Endothelial cell of umbilical vein (primary cell): ENCODE measurements at regions not wholly inside any gene's neighbourhood (a gene's known extent, or its start where the extent isn't known, plus 50 kb on each side); places are given as distances from the start of the nearest gene placed in this dataset.

Experiments used
- BruUV-seq: library from RNA; stranded (reverse); fragments of 400-500 nt; replicated peaks from 2 replicates; lab custom pipeline; 2021; lab: Mats Ljungman, UMichigan
- CTCF ChIA-PET: fragments of 300-600, 350-600 bp; sonication (Branson Sonifier 250); formaldehyde crosslinking; loops from one replicate; lab custom pipeline; 2021; ENCODE audit warnings: antibody characterized with exemption, inconsistent platforms; lab: Charles Lee
- POLR2A ChIA-PET: fragments of 300-600, 350-600 bp; sonication (Branson Sonifier 250); formaldehyde crosslinking; loops from one replicate; lab custom pipeline; 2021; ENCODE audit warnings: antibody characterized with exemption, inconsistent platforms; lab: Charles Lee
- DNase-seq: peaks from one replicate; pipeline ENCODE4 v3.0.0-alpha.2; 2011; ENCODE audit warnings: low read depth, low spot score
- FAIRE-seq: peaks from 2 replicates; lab custom pipeline; 2011; peaks lifted over from hg19 to GRCh38; lab: Jason Lieb, UNC
- H2AFZ ChIP-seq: 2 replicates; pipeline ENCODE4 v1.6.0; 2012; ENCODE audit warnings: low read depth, low read length, control low read depth, inconsistent platforms
- H3K27ac ChIP-seq: 2 replicates; pipeline ENCODE4 v1.5.1; 2011; ENCODE audit warnings: low read depth, mild to moderate bottlenecking, control low read depth, low read length, moderate library complexity; ENCODE audit not compliant: insufficient read depth
- H3K27me3 ChIP-seq, 2 experiments: 2 replicates each; pipeline versions ENCODE4 v1.6.0 to v1.6.1; 2011; ENCODE audit warnings: low read length in 2 of 2, mixed read lengths in 1 of 2; ENCODE audit not compliant: control insufficient read depth in 2 of 2, insufficient read depth in 2 of 2
- H3K36me3 ChIP-seq, 2 experiments: 2 replicates in 1 of 2; 3 replicates in 1 of 2; pipeline ENCODE4 v1.5.1; 2011; ENCODE audit warnings: low read length in 2 of 2, mild to moderate bottlenecking in 1 of 2, moderate library complexity in 1 of 2; ENCODE audit not compliant: control insufficient read depth in 2 of 2, insufficient read depth in 2 of 2; ENCODE audit errors: extremely low read depth in 1 of 2
- H3K4me1 ChIP-seq: 3 replicates; pipeline ENCODE4 v1.5.1; 2011; ENCODE audit warnings: mild to moderate bottlenecking, low read length; ENCODE audit not compliant: control insufficient read depth, insufficient read depth; ENCODE audit errors: extremely low read depth
- H3K4me2 ChIP-seq: 2 replicates; pipeline ENCODE4 v1.6.1; 2011; ENCODE audit warnings: low read length, control low read depth, mixed read lengths; ENCODE audit not compliant: insufficient read depth
- H3K4me3 ChIP-seq, 3 experiments: fragments of 200-600 bp in 1 of 3; sonication (generic), shearing (Covaris generic) in 1 of 3; replicated peaks in 1 of 3; 2 replicates each; pipeline ENCODE4 v1.5.1; 2011 to 2016; ENCODE audit warnings: control low read depth in 3 of 3, low read length in 3 of 3, mild to moderate bottlenecking in 2 of 3, inconsistent platforms in 1 of 3, low read depth in 1 of 3, moderate library complexity in 1 of 3; ENCODE audit not compliant: insufficient read depth in 1 of 3
- H3K79me2 ChIP-seq: 2 replicates; pipeline ENCODE4 v1.6.0; 2012; ENCODE audit warnings: low read length, inconsistent platforms; ENCODE audit not compliant: control insufficient read depth, insufficient read depth
- H3K9ac ChIP-seq: replicated peaks from 2 replicates; pipeline ENCODE3; 2011; ENCODE audit warnings: low read length, control low read depth; ENCODE audit not compliant: insufficient read depth; ENCODE audit errors: extremely low read depth
- H3K9me1 ChIP-seq: replicated peaks from 3 replicates; pipeline ENCODE4 v1.6.0; 2011; ENCODE audit warnings: mild to moderate bottlenecking, low read length; ENCODE audit not compliant: control insufficient read depth, insufficient read depth; ENCODE audit errors: extremely low read depth
- H3K9me3 ChIP-seq: replicated peaks from 2 replicates; pipeline ENCODE4 v1.5.1; 2012; ENCODE audit warnings: low read length, inconsistent platforms; ENCODE audit not compliant: control insufficient read depth, insufficient read depth
- H4K20me1 ChIP-seq: replicated peaks from 2 replicates; pipeline ENCODE3; 2011; ENCODE audit warnings: mild to moderate bottlenecking, low read length; ENCODE audit not compliant: control insufficient read depth, insufficient read depth; ENCODE audit errors: extremely low read depth
- CTCF ChIP-seq, 2 donors: IDR thresholded peaks; 1 replicate in 1 of 2; 2 replicates in 1 of 2; pipeline ENCODE4 v1.5.1; 2011; ENCODE audit warnings: low read length in 2 of 2, mild to moderate bottlenecking in 2 of 2, moderate library complexity in 2 of 2, control low read depth in 1 of 2, inconsistent platforms in 1 of 2, low read depth in 1 of 2; ENCODE audit not compliant: insufficient read depth in 1 of 2; ENCODE audit errors: extremely low read depth in 1 of 2
- EZH2 ChIP-seq: IDR thresholded peaks from 2 replicates; pipeline ENCODE4 v1.6.1; 2012; ENCODE audit warnings: borderline replicate concordance, low read depth, mild to moderate bottlenecking, moderate library complexity, low read length, inconsistent platforms; ENCODE audit not compliant: severe bottlenecking
- FOS ChIP-seq: IDR thresholded peaks from 2 replicates; pipeline ENCODE4 v1.6.1; 2011; ENCODE audit warnings: mild to moderate bottlenecking, low read length, moderate library complexity, borderline replicate concordance; ENCODE audit not compliant: insufficient read depth
- GATA2 ChIP-seq: IDR thresholded peaks from 2 replicates; pipeline ENCODE4 v1.7.0; 2011; ENCODE audit warnings: low read depth, mild to moderate bottlenecking, moderate library complexity, mixed read lengths, low read length; ENCODE audit not compliant: insufficient read length, insufficient read depth
- JUN ChIP-seq: IDR thresholded peaks from 2 replicates; pipeline ENCODE4 v1.6.1; 2011; ENCODE audit warnings: borderline replicate concordance, low read depth; ENCODE audit not compliant: insufficient read length, insufficient read depth
- MAX ChIP-seq: IDR thresholded peaks from 2 replicates; pipeline ENCODE4 v1.6.1; 2011; ENCODE audit not compliant: insufficient read depth, insufficient read length
- MYC ChIP-seq: IDR thresholded peaks from one replicate; pipeline ENCODE4 v1.6.1; 2011; ENCODE audit warnings: mild to moderate bottlenecking, low read depth, low read length
- POLR2A ChIP-seq: IDR thresholded peaks from 2 replicates; pipeline ENCODE4 v1.6.1; 2012; ENCODE audit warnings: low read depth, mild to moderate bottlenecking, control low read depth, low read length
- POLR2AphosphoS5 ChIP-seq: IDR thresholded peaks from 2 replicates; pipeline ENCODE4 v1.6.1; 2012; ENCODE audit warnings: low read depth, mild to moderate bottlenecking, control low read depth, low read length, moderate library complexity; ENCODE audit not compliant: insufficient read depth
- dilution Hi-C: fragments of 300-500 bp; cut with MboI; formaldehyde crosslinking; loops from one replicate; pipeline ENCODE4 v1.15.0; 2019; ENCODE audit warnings: low sequenced_read_pairs; ENCODE audit not compliant: extremely low pct_ligation_motif_present
- intact Hi-C: fragments of 100-400 bp; cut with micrococcal nuclease; formaldehyde crosslinking; loops from one replicate; pipeline ENCODE4 v1.10.0; 2022

GRCh38 chr18:78126536-78126935 lies 853.1 kb upstream of the SALL3 start:
- ChIA-PET CTCF (no interaction called here), POLR2A (no interaction called here)
- Histone ChIP-seq H3K9me3 (peaks cover 5% of the 10 kb centered on the region), H3K27me3 (no peaks in the 10 kb centered on the region), H3K79me2 (no peaks in the 10 kb centered on the region), H3K9me1 (no peaks in the 10 kb centered on the region), H3K4me2 (no peak overlapping the region), H3K4me3 (no peak overlapping the region), H4K20me1 (no peaks in the 10 kb centered on the region), H3K9ac (no peak overlapping the region), H2AFZ (no peak overlapping the region), H3K27ac (no peak overlapping the region), H3K4me1 (no peaks in the 10 kb centered on the region), H3K36me3 (no peaks in the 10 kb centered on the region)
- intact Hi-C loops (no loop called here), dilution Hi-C loops (no loop called here)
- DNase-seq: no peak
- no peak for FAIRE-seq
- no TSS peak for BruUV-seq
- TF ChIP-seq GATA2: no peak
- no peak for TF ChIP-seq JUN
- no peak for TF ChIP-seq POLR2A
- no peak for TF ChIP-seq MAX
- no peak for TF ChIP-seq MYC
- no peak for TF ChIP-seq EZH2
- TF ChIP-seq CTCF (IDR thresholded peaks at IDR 0.05; ENCODE audit: extremely low read depth in 1 of 2, insufficient read depth in 1 of 2, low read depth in 1 of 2, low read length in 2 of 2): no peak
- no peak for TF ChIP-seq POLR2AphosphoS5
- no peak for TF ChIP-seq FOS
